MCF 10A (cell line): ENCODE measurements at regions not wholly inside any gene's neighbourhood (a gene's known extent, or its start where the extent isn't known, plus 50 kb on each side); places are given as distances from the start of the nearest gene placed in this dataset.

Source experiments
- BruUV-seq: library from RNA; stranded (reverse); fragments of 400-500 nt; replicated peaks from 2 replicates; lab custom pipeline; 2021; lab: Mats Ljungman, UMichigan
- CTCF ChIA-PET: fragments of 300-600 bp; sonication (Branson Sonifier 250); formaldehyde crosslinking; extraction: SDS; loops from one replicate; lab custom pipeline; 2021; ENCODE audit warnings: antibody characterized with exemption, inconsistent platforms; lab: Yijun Ruan, JAX
- POLR2A ChIA-PET: fragments of 300-600, 350-650 bp; sonication (Branson Sonifier 250); formaldehyde crosslinking; extraction: SDS; loops from one replicate; lab custom pipeline; 2020; ENCODE audit warnings: antibody characterized with exemption, inconsistent platforms; lab: Yijun Ruan, JAX
- DNase-seq: peaks from one replicate; pipeline ENCODE4 v3.0.0-alpha.2; 2018; ENCODE audit not compliant: unreplicated experiment
- H3K27ac Mint-ChIP-seq: one replicate; pipeline ENCODE4 v1.8.0; 2022; ENCODE audit warnings: mild to moderate bottlenecking, low read depth, mixed read lengths; ENCODE audit not compliant: unreplicated experiment
- H3K27me3 Mint-ChIP-seq: one replicate; pipeline ENCODE4 v1.8.0; 2022; ENCODE audit warnings: mixed read lengths; ENCODE audit not compliant: insufficient read depth, unreplicated experiment
- H3K36me3 Mint-ChIP-seq: one replicate; pipeline ENCODE4 v1.8.0; 2022; ENCODE audit warnings: mild to moderate bottlenecking, moderate library complexity, mixed read lengths; ENCODE audit not compliant: insufficient read depth, unreplicated experiment
- H3K4me1 Mint-ChIP-seq: one replicate; pipeline ENCODE4 v1.8.0; 2022; ENCODE audit warnings: mixed read lengths; ENCODE audit not compliant: insufficient read depth, unreplicated experiment
- H3K4me3 Mint-ChIP-seq: one replicate; pipeline ENCODE4 v1.8.0; 2022; ENCODE audit warnings: mild to moderate bottlenecking, moderate library complexity, mixed read lengths; ENCODE audit not compliant: unreplicated experiment
- H3K9me3 Mint-ChIP-seq: one replicate; pipeline ENCODE4 v1.8.0; 2022; ENCODE audit warnings: mixed read lengths; ENCODE audit not compliant: unreplicated experiment
- CTCF ChIP-seq: fragments of 200-600 bp; IDR thresholded peaks from one replicate; pipeline ENCODE4 v1.8.0; 2022; ENCODE audit warnings: antibody characterized with exemption, mild to moderate bottlenecking; ENCODE audit not compliant: unreplicated experiment
- intact Hi-C: fragments of 100-400 bp; cut with micrococcal nuclease; formaldehyde crosslinking; loops from 2 replicates; pipeline ENCODE4 v1.14.1; 2022

- intact Hi-C loops: no loop called here
- no TSS peak for BruUV-seq
- Mint-ChIP-seq H3K4me3 (no peak overlapping the region), H3K27me3 (no peaks in the 10 kb centered on the region), H3K4me1 (peaks cover 9% of the 10 kb centered on the region), H3K27ac (no peak overlapping the region), H3K36me3 (no peaks in the 10 kb centered on the region), H3K9me3 (no peaks in the 10 kb centered on the region)
- DNase-seq: no peak
- CTCF ChIA-PET: interaction anchor here (0.6 to 0.7 kb wide), 2 partner anchors 19 to 211 kb away, joined by 3 read pairs; no protein-coding TSS in a partner anchor
- POLR2A ChIA-PET: interaction anchor here (1.2 kb wide), 1 partner anchor 51 kb away, joined by 4 read pairs; no protein-coding TSS in a partner anchor
- no peak for TF ChIP-seq CTCF
Measured at GRCh38 chr2:120861576-120862191, 126.0 kb downstream of the GLI2 start.

GRCh38 chr2:120862201-120863060, 126.8 kb downstream of the GLI2 start:
- Mint-ChIP-seq H3K4me3 (no peak overlapping the region), H3K27ac (no peak overlapping the region), H3K4me1 (peaks cover 13% of the 10 kb centered on the region), H3K9me3 (no peaks in the 10 kb centered on the region), H3K36me3 (no peaks in the 10 kb centered on the region), H3K27me3 (no peaks in the 10 kb centered on the region)
- POLR2A ChIA-PET: interaction anchor here (0.6 to 1.2 kb wide), 2 partner anchors 16 to 50 kb away, joined by 4 read pairs; no protein-coding TSS in a partner anchor
- BruUV-seq: no TSS peak
- CTCF ChIA-PET: no interaction called here
- no peak for TF ChIP-seq CTCF
- no peak for DNase-seq
- intact Hi-C loops: no loop called here

GRCh38 chr2:120863146-120863545, 127.5 kb downstream of the GLI2 start:
- intact Hi-C loops: no loop called here
- BruUV-seq: no TSS peak
- CTCF ChIA-PET: interaction anchor here (0.6 kb wide), 1 partner anchor 85 kb away, joined by 3 read pairs; no protein-coding TSS in a partner anchor
- Mint-ChIP-seq H3K27me3 (no peaks in the 10 kb centered on the region), H3K27ac (no peak overlapping the region), H3K4me3 (no peak overlapping the region), H3K4me1 (peaks cover 13% of the 10 kb centered on the region), H3K9me3 (no peaks in the 10 kb centered on the region), H3K36me3 (no peaks in the 10 kb centered on the region)
- POLR2A ChIA-PET: interaction anchor here (0.7 to 1.2 kb wide), 3 partner anchors 21 to 50 kb away, joined by 3 to 4 read pairs (median 3); no protein-coding TSS in a partner anchor
- DNase-seq: peak; percentile 54
- TF ChIP-seq CTCF: no peak
